Neuron (in vitro differentiated cells): ENCODE measurements at regions not wholly inside any gene's neighbourhood (a gene's known extent, or its start where the extent isn't known, plus 50 kb on each side); places are given as distances from the start of the nearest gene placed in this dataset.

Experiments used
- H2AFZ ChIP-seq: one replicate; pipeline ENCODE4 v1.6.1; 2013; ENCODE audit warnings: low read depth, mild to moderate bottlenecking, inconsistent platforms, low read length, moderate library complexity
- H3K27me3 ChIP-seq: one replicate; pipeline ENCODE4 v1.6.1; 2013; ENCODE audit warnings: low read length; ENCODE audit not compliant: insufficient read depth
- H3K36me3 ChIP-seq: one replicate; pipeline ENCODE4 v1.6.1; 2013; ENCODE audit warnings: low read length; ENCODE audit not compliant: insufficient read depth
- H3K4me1 ChIP-seq: one replicate; pipeline ENCODE4 v1.6.1; 2013; ENCODE audit warnings: low read length; ENCODE audit not compliant: insufficient read depth
- H3K4me3 ChIP-seq: 2 replicates; pipeline ENCODE4 v1.5.1; 2013; ENCODE audit warnings: mild to moderate bottlenecking, low read length, moderate library complexity
- H3K9me3 ChIP-seq: one replicate; pipeline ENCODE4 v1.6.1; 2013; ENCODE audit warnings: low read length

GRCh38 chr9:135275163-135275562 lies 187.7 kb downstream of the OLFM1 start:
- Histone ChIP-seq H2AFZ (no peak overlapping the region), H3K4me3 (no peak overlapping the region), H3K9me3 (no peaks in the 10 kb centered on the region), H3K36me3 (no peaks in the 10 kb centered on the region), H3K27me3 (peaks cover 11% of the 10 kb centered on the region), H3K4me1 (no peaks in the 10 kb centered on the region)

GRCh38 chr9:135275571-135276289 lies 188.3 kb downstream of the OLFM1 start:
- Histone ChIP-seq H3K9me3 (no peaks in the 10 kb centered on the region), H3K4me1 (no peaks in the 10 kb centered on the region), H3K27me3 (peaks cover 16% of the 10 kb centered on the region), H3K36me3 (no peaks in the 10 kb centered on the region), H2AFZ (no peak overlapping the region), H3K4me3 (no peak overlapping the region)

- Histone ChIP-seq H3K9me3 (no peaks in the 10 kb centered on the region), H3K4me3 (no peak overlapping the region), H3K27me3 (peaks cover 19% of the 10 kb centered on the region), H2AFZ (no peak overlapping the region), H3K36me3 (no peaks in the 10 kb centered on the region), H3K4me1 (no peaks in the 10 kb centered on the region)
Observed at GRCh38 chr9:135277219-135278201, 190.0 kb downstream of the OLFM1 start.

- Histone ChIP-seq H3K4me1 (no peaks in the 10 kb centered on the region), H3K9me3 (no peaks in the 10 kb centered on the region), H2AFZ (no peak overlapping the region), H3K4me3 (no peak overlapping the region), H3K36me3 (no peaks in the 10 kb centered on the region), H3K27me3 (peaks cover 19% of the 10 kb centered on the region)
Observed at GRCh38 chr9:135278586-135278985, 191.1 kb downstream of the OLFM1 start.

GRCh38 chr9:135279385-135279784 lies 191.9 kb downstream of the OLFM1 start:
- Histone ChIP-seq H3K27me3 (peaks cover 19% of the 10 kb centered on the region), H3K4me3 (no peak overlapping the region), H3K4me1 (no peaks in the 10 kb centered on the region), H2AFZ (no peak overlapping the region), H3K9me3 (no peaks in the 10 kb centered on the region), H3K36me3 (no peaks in the 10 kb centered on the region)

GRCh38 chr9:135279834-135280393 lies 192.4 kb downstream of the OLFM1 start:
- Histone ChIP-seq H3K4me3 (no peak overlapping the region), H3K27me3 (peaks cover 19% of the 10 kb centered on the region), H3K9me3 (no peaks in the 10 kb centered on the region)

GRCh38 chr9:135280666-135281065 lies 193.2 kb downstream of the OLFM1 start:
- peaks cover 19% of the 10 kb centered on the region for H3K27me3 ChIP-seq
- no peaks in the 10 kb centered on the region for H3K36me3 ChIP-seq
- H3K4me1 ChIP-seq = no peaks in the 10 kb centered on the region
- H2AFZ ChIP-seq = no peak overlapping the region
- no peak overlapping the region for H3K4me3 ChIP-seq
- H3K9me3 ChIP-seq = no peaks in the 10 kb centered on the region

More at GRCh38 chr9:135279834-135280393, 192.4 kb downstream of the OLFM1 start:
- Histone ChIP-seq H3K4me1 (no peaks in the 10 kb centered on the region), H3K36me3 (no peaks in the 10 kb centered on the region), H2AFZ (no peak overlapping the region)

GRCh38 chr9:135281151-135281550 lies 193.7 kb downstream of the OLFM1 start:
- H3K27me3 ChIP-seq = peaks cover 18% of the 10 kb centered on the region
- no peaks in the 10 kb centered on the region for H3K9me3 ChIP-seq
- H3K4me3 ChIP-seq = no peak overlapping the region
- H3K4me1 ChIP-seq = no peaks in the 10 kb centered on the region
- H2AFZ ChIP-seq = no peak overlapping the region
- H3K36me3 ChIP-seq = no peaks in the 10 kb centered on the region

GRCh38 chr9:135281791-135282737 lies 194.6 kb downstream of the OLFM1 start:
- Histone ChIP-seq H3K27me3 (peaks cover 14% of the 10 kb centered on the region), H3K36me3 (no peaks in the 10 kb centered on the region), H2AFZ (no peak overlapping the region), H3K4me1 (no peaks in the 10 kb centered on the region), H3K9me3 (no peaks in the 10 kb centered on the region), H3K4me3 (no peak overlapping the region)

- no peak overlapping the region for H3K4me3 ChIP-seq
- peaks cover 12% of the 10 kb centered on the region for H3K27me3 ChIP-seq
- H2AFZ ChIP-seq = no peak overlapping the region
- H3K9me3 ChIP-seq = no peaks in the 10 kb centered on the region
- H3K36me3 ChIP-seq = no peaks in the 10 kb centered on the region
- no peaks in the 10 kb centered on the region for H3K4me1 ChIP-seq
Observed at GRCh38 chr9:135282808-135283207, 195.3 kb downstream of the OLFM1 start.

GRCh38 chr9:135283671-135284070 lies 195.9 kb upstream of the PPP1R26 start:
- Histone ChIP-seq H3K27me3 (peaks cover 14% of the 10 kb centered on the region), H3K9me3 (no peaks in the 10 kb centered on the region), H3K4me1 (no peaks in the 10 kb centered on the region), H2AFZ (no peak overlapping the region), H3K36me3 (no peaks in the 10 kb centered on the region), H3K4me3 (no peak overlapping the region)

- Histone ChIP-seq H3K9me3 (no peaks in the 10 kb centered on the region), H3K4me1 (no peaks in the 10 kb centered on the region), H3K27me3 (peaks cover 21% of the 10 kb centered on the region), H3K36me3 (no peaks in the 10 kb centered on the region), H3K4me3 (no peak overlapping the region), H2AFZ (no peak overlapping the region)
Observed at GRCh38 chr9:135284386-135285134, 195.0 kb upstream of the PPP1R26 start.
